Panc1 (cell line): ENCODE measurements at regions not wholly inside any gene's neighbourhood (a gene's known extent, or its start where the extent isn't known, plus 50 kb on each side); places are given as distances from the start of the nearest gene placed in this dataset.

ENCODE experiments used
- ATAC-seq: fragments of 200-7000 bp; cut with Tn5 transposase; 2 replicates; pipeline ENCODE4 v1.9.1; 2020; ENCODE audit warnings: mild to moderate bottlenecking, moderate library complexity
- BruUV-seq: library from RNA; stranded (reverse); fragments of 400-500 nt; replicated peaks from 2 replicates; lab custom pipeline; 2021; lab: Mats Ljungman, UMichigan
- CTCF ChIA-PET: fragments of 300-600 bp; sonication (Branson Sonifier 250); formaldehyde crosslinking; loops from one replicate; lab custom pipeline; 2022; ENCODE audit warnings: antibody characterized with exemption; lab: Charles Lee
- POLR2A ChIA-PET: fragments of 300-600 bp; sonication (Branson Sonifier 250); formaldehyde crosslinking; loops from one replicate; lab custom pipeline; 2022; ENCODE audit warnings: antibody characterized with exemption; lab: Charles Lee
- DNase-seq: peaks from one replicate; pipeline ENCODE4 v3.0.0-alpha.2; 2010; ENCODE audit warnings: low read depth, low spot score
- H3K27ac ChIP-seq: 2 replicates; pipeline ENCODE4 v1.5.1; 2011; ENCODE audit warnings: mild to moderate bottlenecking, low read length, inconsistent platforms
- H3K27me3 ChIP-seq: fragments of 200-500 bp; sonication (Bioruptor generic); 2 replicates; pipeline ENCODE4 v1.6.0; 2014; ENCODE audit warnings: low read length, inconsistent platforms; ENCODE audit not compliant: control insufficient read depth, insufficient read depth
- H3K36me3 ChIP-seq: fragments of 200-500 bp; sonication (Bioruptor generic); 2 replicates; pipeline ENCODE4 v1.5.1; 2014; ENCODE audit warnings: inconsistent platforms, mild to moderate bottlenecking, low read length, moderate library complexity; ENCODE audit not compliant: control insufficient read depth, insufficient read depth
- H3K4me1 ChIP-seq: 2 replicates; pipeline ENCODE4 v1.5.1; 2011; ENCODE audit warnings: inconsistent platforms, mild to moderate bottlenecking, low read length, moderate library complexity; ENCODE audit not compliant: control insufficient read depth, insufficient read depth
- H3K4me3 ChIP-seq, 2 experiments: 2 replicates each; pipeline ENCODE4 v1.5.1; 2011 to 2012; ENCODE audit warnings: low read depth in 2 of 2, low read length in 2 of 2, mild to moderate bottlenecking in 2 of 2, inconsistent platforms in 1 of 2, moderate library complexity in 1 of 2
- H3K9me3 ChIP-seq: fragments of 200-500 bp; sonication (Bioruptor generic); 2 replicates; pipeline ENCODE4 v1.5.1; 2014; ENCODE audit warnings: low read depth, mild to moderate bottlenecking, inconsistent platforms, low read length, moderate library complexity; ENCODE audit not compliant: control insufficient read depth, insufficient read depth
- POLR2AphosphoS5 ChIP-seq: IDR thresholded peaks from 2 replicates; pipeline ENCODE4 v1.6.1; 2012; ENCODE audit warnings: mild to moderate bottlenecking, low read depth, low read length, moderate library complexity
- SIN3A ChIP-seq: IDR thresholded peaks from 2 replicates; pipeline ENCODE4 v1.6.1; 2012; ENCODE audit warnings: low read depth, mild to moderate bottlenecking, low read length, moderate library complexity, borderline replicate concordance; ENCODE audit not compliant: insufficient read depth
- TCF7L2 ChIP-seq: IDR thresholded peaks from 2 replicates; pipeline ENCODE4 v1.6.1; 2011; ENCODE audit warnings: mild to moderate bottlenecking, low read depth, low read length, inconsistent platforms
- in situ Hi-C: cut with HindIII; loops from 2 replicates; pipeline ENCODE4 v1.10.0; 2016; ENCODE audit warnings: low sequenced_read_pairs, low pct_unique_long_range_greater_than_20kb
- intact Hi-C: fragments of 100-400 bp; cut with micrococcal nuclease; formaldehyde crosslinking; loops from one replicate; pipeline ENCODE4 v1.10.0; 2022; ENCODE audit not compliant: unreplicated experiment
- TF ChIP-seq, protein P1 (sequence below), 2 experiments: IDR thresholded peaks; 2 replicates each; pipeline ENCODE4 v1.6.1; 2011 to 2012; ENCODE audit warnings: low read depth in 2 of 2, control low read depth in 1 of 2, low read length in 1 of 2, mild to moderate bottlenecking in 1 of 2, moderate library complexity in 1 of 2; ENCODE audit not compliant: insufficient read depth in 1 of 2
- TF ChIP-seq, protein P2 (sequence below): fragments of 450-650 bp; IDR thresholded peaks from 2 replicates; pipeline ENCODE4 v1.5.1; 2017; ENCODE audit warnings: mild to moderate bottlenecking

DNA sequence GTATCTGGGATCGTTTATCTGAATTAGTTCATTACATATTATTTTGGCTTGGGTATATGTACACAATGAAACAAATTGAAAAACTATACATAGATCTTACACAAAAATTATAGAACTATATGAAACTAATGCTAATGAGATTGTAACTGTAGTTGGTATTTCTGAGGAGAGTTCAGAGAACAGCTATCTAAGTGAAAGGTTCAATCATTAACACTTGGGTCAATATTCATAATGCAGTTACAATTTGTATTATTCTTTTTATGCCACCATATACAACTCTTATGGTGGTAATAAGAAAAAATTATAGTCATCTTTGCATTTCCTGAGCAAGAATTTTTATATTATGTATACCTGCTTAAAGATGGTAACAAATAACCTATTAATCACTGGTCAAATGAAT is 461.0 kb downstream of the GRXCR1 start:
- Histone ChIP-seq H3K27me3 (no peaks in the 10 kb centered on the region), H3K4me3 (no peak overlapping the region), H3K4me1 (no peaks in the 10 kb centered on the region), H3K9me3 (no peaks in the 10 kb centered on the region), H3K36me3 (no peaks in the 10 kb centered on the region), H3K27ac (no peak overlapping the region)
- intact Hi-C loops (no loop called here), in situ Hi-C loops (no loop called here)
- no TSS peak for BruUV-seq
- ATAC-seq = no peak
- ChIA-PET CTCF (no interaction called here), POLR2A (no interaction called here)
- no peak for TF ChIP-seq SIN3A
- TF ChIP-seq POLR2AphosphoS5 = no peak
- TF ChIP-seq TCF7L2 = no peak
- TF ChIP-seq, protein P1, sequence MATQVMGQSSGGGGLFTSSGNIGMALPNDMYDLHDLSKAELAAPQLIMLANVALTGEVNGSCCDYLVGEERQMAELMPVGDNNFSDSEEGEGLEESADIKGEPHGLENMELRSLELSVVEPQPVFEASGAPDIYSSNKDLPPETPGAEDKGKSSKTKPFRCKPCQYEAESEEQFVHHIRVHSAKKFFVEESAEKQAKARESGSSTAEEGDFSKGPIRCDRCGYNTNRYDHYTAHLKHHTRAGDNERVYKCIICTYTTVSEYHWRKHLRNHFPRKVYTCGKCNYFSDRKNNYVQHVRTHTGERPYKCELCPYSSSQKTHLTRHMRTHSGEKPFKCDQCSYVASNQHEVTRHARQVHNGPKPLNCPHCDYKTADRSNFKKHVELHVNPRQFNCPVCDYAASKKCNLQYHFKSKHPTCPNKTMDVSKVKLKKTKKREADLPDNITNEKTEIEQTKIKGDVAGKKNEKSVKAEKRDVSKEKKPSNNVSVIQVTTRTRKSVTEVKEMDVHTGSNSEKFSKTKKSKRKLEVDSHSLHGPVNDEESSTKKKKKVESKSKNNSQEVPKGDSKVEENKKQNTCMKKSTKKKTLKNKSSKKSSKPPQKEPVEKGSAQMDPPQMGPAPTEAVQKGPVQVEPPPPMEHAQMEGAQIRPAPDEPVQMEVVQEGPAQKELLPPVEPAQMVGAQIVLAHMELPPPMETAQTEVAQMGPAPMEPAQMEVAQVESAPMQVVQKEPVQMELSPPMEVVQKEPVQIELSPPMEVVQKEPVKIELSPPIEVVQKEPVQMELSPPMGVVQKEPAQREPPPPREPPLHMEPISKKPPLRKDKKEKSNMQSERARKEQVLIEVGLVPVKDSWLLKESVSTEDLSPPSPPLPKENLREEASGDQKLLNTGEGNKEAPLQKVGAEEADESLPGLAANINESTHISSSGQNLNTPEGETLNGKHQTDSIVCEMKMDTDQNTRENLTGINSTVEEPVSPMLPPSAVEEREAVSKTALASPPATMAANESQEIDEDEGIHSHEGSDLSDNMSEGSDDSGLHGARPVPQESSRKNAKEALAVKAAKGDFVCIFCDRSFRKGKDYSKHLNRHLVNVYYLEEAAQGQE (IDR thresholded peaks at IDR 0.05; ENCODE audit: insufficient read depth in 1 of 2, low read depth in 2 of 2, low read length in 1 of 2) = no peak
- TF ChIP-seq, protein P2, sequence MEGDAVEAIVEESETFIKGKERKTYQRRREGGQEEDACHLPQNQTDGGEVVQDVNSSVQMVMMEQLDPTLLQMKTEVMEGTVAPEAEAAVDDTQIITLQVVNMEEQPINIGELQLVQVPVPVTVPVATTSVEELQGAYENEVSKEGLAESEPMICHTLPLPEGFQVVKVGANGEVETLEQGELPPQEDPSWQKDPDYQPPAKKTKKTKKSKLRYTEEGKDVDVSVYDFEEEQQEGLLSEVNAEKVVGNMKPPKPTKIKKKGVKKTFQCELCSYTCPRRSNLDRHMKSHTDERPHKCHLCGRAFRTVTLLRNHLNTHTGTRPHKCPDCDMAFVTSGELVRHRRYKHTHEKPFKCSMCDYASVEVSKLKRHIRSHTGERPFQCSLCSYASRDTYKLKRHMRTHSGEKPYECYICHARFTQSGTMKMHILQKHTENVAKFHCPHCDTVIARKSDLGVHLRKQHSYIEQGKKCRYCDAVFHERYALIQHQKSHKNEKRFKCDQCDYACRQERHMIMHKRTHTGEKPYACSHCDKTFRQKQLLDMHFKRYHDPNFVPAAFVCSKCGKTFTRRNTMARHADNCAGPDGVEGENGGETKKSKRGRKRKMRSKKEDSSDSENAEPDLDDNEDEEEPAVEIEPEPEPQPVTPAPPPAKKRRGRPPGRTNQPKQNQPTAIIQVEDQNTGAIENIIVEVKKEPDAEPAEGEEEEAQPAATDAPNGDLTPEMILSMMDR = no peak
- DNase-seq = no peak

DNA sequence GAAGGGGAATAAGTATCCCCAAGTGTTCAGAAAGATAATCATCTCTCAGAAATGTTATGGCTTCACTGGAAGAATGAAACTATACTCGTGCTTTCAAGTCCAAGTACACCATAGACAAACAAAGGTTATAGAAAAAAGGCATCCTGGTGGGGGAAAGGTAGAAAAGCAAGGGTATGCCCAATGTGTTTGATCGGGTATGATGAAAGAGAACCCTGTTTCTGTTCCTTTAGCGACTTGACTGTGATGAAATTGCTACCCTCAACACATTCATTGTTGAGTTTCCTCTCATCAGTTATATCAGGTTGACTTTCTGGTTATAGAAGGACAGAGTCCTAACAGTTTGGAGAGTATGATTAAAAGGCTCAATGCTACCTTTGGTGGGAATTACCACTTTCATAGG is 464.3 kb downstream of the GRXCR1 start:
- TF ChIP-seq TCF7L2 (no peak), SIN3A (no peak), POLR2AphosphoS5 (no peak)
- TF ChIP-seq, protein P1 (IDR thresholded peaks at IDR 0.05; ENCODE audit: insufficient read depth in 1 of 2, low read depth in 2 of 2, low read length in 1 of 2) = no peak
- TF ChIP-seq, protein P2 = no peak
- ChIA-PET POLR2A (no interaction called here), CTCF (no interaction called here)
- no peaks in the 10 kb centered on the region for H3K9me3 ChIP-seq
- no peaks in the 10 kb centered on the region for H3K4me1 ChIP-seq
- no peak overlapping the region for H3K27ac ChIP-seq
- DNase-seq (no peak), ATAC-seq (no peak)
- intact Hi-C loops = no loop called here
- no peaks in the 10 kb centered on the region for H3K27me3 ChIP-seq
- in situ Hi-C loops = no loop called here
- H3K36me3 ChIP-seq = no peaks in the 10 kb centered on the region
- no peak overlapping the region for H3K4me3 ChIP-seq
- BruUV-seq = no TSS peak
